ENCODE measurements at regions not wholly inside any gene's neighbourhood (a gene's known extent, or its start where the extent isn't known, plus 50 kb on each side); places are given as distances from the start of the nearest gene placed in this dataset.

- TF ChIP-seq CTCF (IDR thresholded peaks at IDR 0.05 in 4 of 5, conservative IDR thresholded peaks at IDR 0.05 in 1 of 5) (no peak), POLR2A (IDR thresholded peaks at IDR 0.05) (no peak)
Observed at GRCh38 chr13:64527561-64527960, 2702.6 kb downstream of the PCDH9 start.

Data from gastrocnemius medialis (tissue), 4 donors.